ENCODE measurements at regions not wholly inside any gene's neighbourhood (a gene's known extent, or its start where the extent isn't known, plus 50 kb on each side); places are given as distances from the start of the nearest gene placed in this dataset.

GRCh38 chr9:107948086-107948485, 458.5 kb upstream of the KLF4 start:
- TF ChIP-seq CTCF (IDR thresholded peaks at IDR 0.05) (no peak), EZH2 (IDR thresholded peaks at IDR 0.05; ENCODE audit: borderline replicate concordance, insufficient read depth, low read depth, low read length, poor library complexity, severe bottlenecking) (no peak)

All from B cell (primary cell).